OCI-LY7 (cell line): ENCODE measurements at regions not wholly inside any gene's neighbourhood (a gene's known extent, or its start where the extent isn't known, plus 50 kb on each side); places are given as distances from the start of the nearest gene placed in this dataset.

ENCODE experiments used
- BruUV-seq: library from RNA; stranded (reverse); fragments of 400-500 nt; replicated peaks from 2 replicates; lab custom pipeline; 2021; lab: Mats Ljungman, UMichigan
- CTCF ChIA-PET: fragments of 300-600 bp; sonication (Branson Sonifier 250); formaldehyde crosslinking; loops from one replicate; lab custom pipeline; 2022; ENCODE audit warnings: antibody characterized with exemption; ENCODE audit not compliant: unreplicated experiment; lab: Charles Lee
- POLR2A ChIA-PET: fragments of 300-600 bp; sonication (Branson Sonifier 250); formaldehyde crosslinking; loops from one replicate; lab custom pipeline; 2022; ENCODE audit warnings: antibody characterized with exemption; lab: Charles Lee
- DNase-seq: peaks from one replicate; pipeline ENCODE4 v3.0.0-alpha.2; 2015; ENCODE audit warnings: low spot score
- H2AFZ ChIP-seq: fragments of 200-600 bp; sonication (generic), shearing (Covaris generic); 2 replicates; pipeline ENCODE4 v1.6.1; 2014; ENCODE audit warnings: mild to moderate bottlenecking, antibody characterized with exemption, low read length, moderate library complexity
- H3K27ac ChIP-seq: fragments of 200-600 bp; sonication (generic); 2 replicates; pipeline ENCODE4 v1.5.1; 2014; ENCODE audit warnings: mixed run types, low read depth, mild to moderate bottlenecking, moderate library complexity, low read length, inconsistent platforms; ENCODE audit not compliant: poor library complexity, severe bottlenecking
- H3K36me3 ChIP-seq: fragments of 200-600 bp; sonication (generic); 2 replicates; pipeline ENCODE4 v1.6.1; 2014; ENCODE audit warnings: mild to moderate bottlenecking, antibody characterized with exemption, low read length, moderate library complexity, mixed read lengths; ENCODE audit not compliant: insufficient read depth
- H3K4me1 ChIP-seq: fragments of 200-600 bp; sonication (generic); 2 replicates; pipeline ENCODE4 v1.5.1; 2014; ENCODE audit warnings: mild to moderate bottlenecking, low read length; ENCODE audit not compliant: insufficient read depth, poor library complexity, severe bottlenecking
- H3K4me2 ChIP-seq: fragments of 200-600 bp; sonication (generic); 2 replicates; pipeline ENCODE4 v1.6.1; 2014; ENCODE audit warnings: mild to moderate bottlenecking, low read length
- H3K4me3 ChIP-seq: fragments of 200-600 bp; sonication (generic); 2 replicates; pipeline ENCODE4 v1.5.1; 2014; ENCODE audit warnings: mild to moderate bottlenecking, low read depth, low read length; ENCODE audit not compliant: poor library complexity, severe bottlenecking
- H3K79me2 ChIP-seq: fragments of 200-600 bp; sonication (generic); 2 replicates; pipeline ENCODE4 v1.6.1; 2016; ENCODE audit warnings: low read depth, mild to moderate bottlenecking, low read length, moderate library complexity, mixed read lengths; ENCODE audit not compliant: insufficient read depth
- H3K9me2 ChIP-seq: fragments of 200-600 bp; sonication (generic); 2 replicates; pipeline ENCODE4 v1.6.1; 2016; ENCODE audit warnings: mild to moderate bottlenecking, low read length, mixed read lengths; ENCODE audit not compliant: insufficient read depth
- H3K9me3 ChIP-seq: fragments of 200-600 bp; sonication (generic); 2 replicates; pipeline ENCODE4 v1.6.1; 2014; ENCODE audit warnings: mild to moderate bottlenecking, mixed run types, low read length, mixed read lengths
- H4K20me1 ChIP-seq: fragments of 200-600 bp; sonication (generic); 2 replicates; pipeline ENCODE4 v1.6.1; 2014; ENCODE audit warnings: mild to moderate bottlenecking, antibody characterized with exemption, low read length, moderate library complexity, mixed read lengths; ENCODE audit not compliant: insufficient read depth
- EZH2phosphoT487 ChIP-seq: fragments of 200-600 bp; sonication (generic); IDR thresholded peaks from 2 replicates; pipeline ENCODE4 v1.6.1; 2018; ENCODE audit warnings: low read depth, borderline replicate concordance, mild to moderate bottlenecking, mixed run types, antibody characterized with exemption, low read length, moderate library complexity, mixed read lengths
- intact Hi-C: fragments of 100-400 bp; cut with micrococcal nuclease; formaldehyde crosslinking; loops from one replicate; pipeline ENCODE4 v1.10.0; 2022; ENCODE audit not compliant: unreplicated experiment
- TF ChIP-seq, protein P1 (sequence below): fragments of 200-600 bp; sonication (generic); conservative IDR thresholded peaks from 2 replicates; pipeline ENCODE4 v1.5.1; 2014; ENCODE audit warnings: mild to moderate bottlenecking, antibody characterized with exemption, low read length, moderate library complexity, mixed read lengths

DNA sequence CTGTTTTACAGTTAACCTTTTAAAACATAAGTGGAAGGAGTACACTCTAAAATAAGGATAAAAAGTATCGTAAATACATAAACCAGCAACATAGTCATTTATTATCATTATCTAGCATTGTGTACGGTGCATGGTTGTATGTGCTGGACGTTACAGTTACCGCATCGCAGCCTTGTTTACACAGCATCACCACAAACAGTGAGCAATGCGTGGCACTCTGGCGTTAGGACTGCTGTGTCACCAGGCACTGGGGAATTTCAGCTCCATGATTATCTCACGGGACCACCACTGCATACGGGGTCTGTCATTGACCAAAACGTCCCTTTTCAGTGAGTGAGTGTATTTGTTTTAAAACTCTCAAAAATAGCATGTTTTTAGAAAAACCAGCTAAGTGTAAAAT is 103.0 kb upstream of the SNTG2 start:
- ChIA-PET POLR2A (no interaction called here), CTCF (no interaction called here)
- no peaks in the 10 kb centered on the region for H3K36me3 ChIP-seq
- DNase-seq = no peak
- no peak overlapping the region for H3K4me3 ChIP-seq
- H3K27ac ChIP-seq = no peak overlapping the region
- no peak overlapping the region for H2AFZ ChIP-seq
- no peaks in the 10 kb centered on the region for H4K20me1 ChIP-seq
- intact Hi-C loops = no loop called here
- no peak overlapping the region for H3K4me2 ChIP-seq
- H3K79me2 ChIP-seq = no peaks in the 10 kb centered on the region
- no peaks in the 10 kb centered on the region for H3K9me2 ChIP-seq
- H3K9me3 ChIP-seq = no peaks in the 10 kb centered on the region
- no peaks in the 10 kb centered on the region for H3K4me1 ChIP-seq
- no peak for TF ChIP-seq EZH2phosphoT487
- TF ChIP-seq, protein P1, sequence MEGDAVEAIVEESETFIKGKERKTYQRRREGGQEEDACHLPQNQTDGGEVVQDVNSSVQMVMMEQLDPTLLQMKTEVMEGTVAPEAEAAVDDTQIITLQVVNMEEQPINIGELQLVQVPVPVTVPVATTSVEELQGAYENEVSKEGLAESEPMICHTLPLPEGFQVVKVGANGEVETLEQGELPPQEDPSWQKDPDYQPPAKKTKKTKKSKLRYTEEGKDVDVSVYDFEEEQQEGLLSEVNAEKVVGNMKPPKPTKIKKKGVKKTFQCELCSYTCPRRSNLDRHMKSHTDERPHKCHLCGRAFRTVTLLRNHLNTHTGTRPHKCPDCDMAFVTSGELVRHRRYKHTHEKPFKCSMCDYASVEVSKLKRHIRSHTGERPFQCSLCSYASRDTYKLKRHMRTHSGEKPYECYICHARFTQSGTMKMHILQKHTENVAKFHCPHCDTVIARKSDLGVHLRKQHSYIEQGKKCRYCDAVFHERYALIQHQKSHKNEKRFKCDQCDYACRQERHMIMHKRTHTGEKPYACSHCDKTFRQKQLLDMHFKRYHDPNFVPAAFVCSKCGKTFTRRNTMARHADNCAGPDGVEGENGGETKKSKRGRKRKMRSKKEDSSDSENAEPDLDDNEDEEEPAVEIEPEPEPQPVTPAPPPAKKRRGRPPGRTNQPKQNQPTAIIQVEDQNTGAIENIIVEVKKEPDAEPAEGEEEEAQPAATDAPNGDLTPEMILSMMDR = no peak
- no TSS peak for BruUV-seq

DNA sequence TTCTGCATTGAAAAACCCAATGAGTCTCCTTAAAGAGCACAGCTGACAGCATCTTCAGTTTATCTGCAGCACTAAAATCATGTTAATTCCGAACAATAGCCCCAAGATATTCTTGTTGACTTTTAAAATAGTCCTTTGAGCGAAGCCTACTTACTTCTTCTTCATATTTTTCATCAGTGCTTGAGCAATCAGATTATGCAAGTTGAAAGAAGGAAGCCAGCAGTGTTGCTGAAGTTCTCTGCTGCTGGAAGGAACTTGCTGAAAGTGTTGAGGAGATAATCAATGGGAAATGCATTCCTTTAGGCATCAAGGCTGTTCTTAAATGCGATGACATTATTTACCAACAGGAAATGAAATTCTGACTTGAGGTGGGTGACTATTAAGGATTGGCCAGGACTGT is 105.9 kb upstream of the SNTG2 start:
- DNase-seq = no peak
- Histone ChIP-seq H3K36me3 (no peaks in the 10 kb centered on the region), H4K20me1 (no peaks in the 10 kb centered on the region), H3K27ac (no peak overlapping the region), H3K9me3 (no peaks in the 10 kb centered on the region), H3K4me3 (no peak overlapping the region), H2AFZ (no peak overlapping the region), H3K4me1 (no peaks in the 10 kb centered on the region), H3K4me2 (no peak overlapping the region), H3K9me2 (no peaks in the 10 kb centered on the region), H3K79me2 (no peaks in the 10 kb centered on the region)
- intact Hi-C loops = no loop called here
- POLR2A ChIA-PET = interaction anchor here (0.6 kb wide), 1 partner anchor 67 kb away, joined by 3 read pairs; no protein-coding TSS in a partner anchor
- BruUV-seq = no TSS peak
- CTCF ChIA-PET = no interaction called here
- no peak for TF ChIP-seq EZH2phosphoT487
- TF ChIP-seq, protein P1 = no peak

DNA sequence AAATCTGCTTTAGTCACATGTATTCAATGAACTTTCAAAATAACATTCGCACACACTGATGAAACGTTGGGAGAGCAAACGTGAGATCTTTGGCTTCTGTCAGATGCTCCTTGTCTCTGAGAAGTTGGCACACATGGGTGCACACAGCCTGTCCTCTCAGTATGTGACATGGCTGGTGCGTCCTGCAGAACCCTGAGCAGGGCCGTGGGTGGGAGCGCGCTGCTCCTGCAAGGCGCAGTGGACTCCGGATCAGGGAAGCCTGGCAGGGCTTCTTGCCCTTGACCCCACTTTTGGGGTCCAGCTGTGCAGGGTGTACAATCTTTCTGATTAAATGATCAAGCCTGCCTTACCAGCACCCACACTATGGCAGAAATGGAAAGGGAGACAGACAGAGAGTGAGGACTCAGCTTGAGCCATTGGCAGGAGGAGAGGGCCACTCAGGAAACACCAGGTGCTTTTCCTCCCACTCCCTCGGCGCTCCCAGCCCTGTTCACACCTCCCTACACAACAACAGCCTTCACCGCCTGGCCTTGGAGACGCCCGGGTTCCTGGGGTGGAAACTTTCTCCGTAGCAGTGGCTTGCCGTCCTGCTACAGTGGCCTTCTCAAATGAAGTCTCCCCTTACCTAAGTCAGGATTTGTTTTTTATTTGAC is 108.4 kb upstream of the SNTG2 start:
- no peaks in the 10 kb centered on the region for H3K9me3 ChIP-seq
- TF ChIP-seq, protein P1 = no peak
- no peak for TF ChIP-seq EZH2phosphoT487
- no peaks in the 10 kb centered on the region for H3K79me2 ChIP-seq
- no peak overlapping the region for H2AFZ ChIP-seq
- no peak for DNase-seq
- no peaks in the 10 kb centered on the region for H3K4me1 ChIP-seq
- no peaks in the 10 kb centered on the region for H4K20me1 ChIP-seq
- no peak overlapping the region for H3K27ac ChIP-seq
- no peaks in the 10 kb centered on the region for H3K9me2 ChIP-seq
- ChIA-PET CTCF (no interaction called here), POLR2A (no interaction called here)
- no peaks in the 10 kb centered on the region for H3K36me3 ChIP-seq
- no peak overlapping the region for H3K4me3 ChIP-seq
- H3K4me2 ChIP-seq = no peak overlapping the region
- no TSS peak for BruUV-seq
- intact Hi-C loops = no loop called here
